ENCODE measurements at regions not wholly inside any gene's neighbourhood (a gene's known extent, or its start where the extent isn't known, plus 50 kb on each side); places are given as distances from the start of the nearest gene placed in this dataset.
A peak's percentile ranks its signal among the peaks of the same experiment; 100 is the strongest.
"Not testable (repeated sequence)": the region's sequence is repeated elsewhere in the genome, so short reads cannot be mapped to it uniquely, and the experiment has no call there.

- no peak for DNase-seq (ENCODE audit: low read depth in 2 of 3, low spot score in 2 of 3)
Observed at GRCh38 chr6:111925296-111925695, 52.0 kb upstream of the FYN start.

GRCh38 chr6:111926731-111927302, 53.6 kb upstream of the FYN start:
- no peak for DNase-seq (ENCODE audit: low read depth in 2 of 3, low spot score in 2 of 3)

GRCh38 chr6:111927321-111927720, 54.1 kb upstream of the FYN start:
- no peak for DNase-seq (ENCODE audit: low read depth in 2 of 3, low spot score in 2 of 3)

GRCh38 chr6:111928139-111928538, 54.9 kb upstream of the FYN start:
- no peak for DNase-seq (ENCODE audit: low read depth in 2 of 3, low spot score in 2 of 3)

GRCh38 chr6:111934611-111935010, 61.4 kb upstream of the FYN start:
- DNase-seq (ENCODE audit: low read depth in 2 of 3, low spot score in 2 of 3) = not testable (repeated sequence)

GRCh38 chr6:111936718-111937117, 63.5 kb upstream of the FYN start:
- DNase-seq (ENCODE audit: low read depth in 2 of 3, low spot score in 2 of 3) = no peak

GRCh38 chr6:111938710-111939109, 65.5 kb upstream of the FYN start:
- DNase-seq (ENCODE audit: low read depth in 2 of 3, low spot score in 2 of 3) = no peak

- no peak for DNase-seq (ENCODE audit: low read depth in 2 of 3, low spot score in 2 of 3)
Observed at GRCh38 chr6:111939902-111940301, 66.7 kb upstream of the FYN start.

GRCh38 chr6:111940801-111941200, 67.5 kb upstream of the FYN start:
- no peak for DNase-seq (ENCODE audit: low read depth in 2 of 3, low spot score in 2 of 3)

- DNase-seq (ENCODE audit: low read depth in 2 of 3, low spot score in 2 of 3) = no peak
Observed at GRCh38 chr6:111941686-111942330, 68.6 kb upstream of the FYN start.

- DNase-seq (ENCODE audit: low read depth in 2 of 3, low spot score in 2 of 3) = no peak
Observed at GRCh38 chr6:111942561-111942960, 69.3 kb upstream of the FYN start.

GRCh38 chr6:111943266-111943665, 70.0 kb upstream of the FYN start:
- DNase-seq (ENCODE audit: low read depth in 2 of 3, low spot score in 2 of 3) = no peak

- no peak for DNase-seq (ENCODE audit: low read depth in 2 of 3, low spot score in 2 of 3)
Observed at GRCh38 chr6:111943726-111944125, 70.5 kb upstream of the FYN start.

- DNase-seq (ENCODE audit: low read depth in 2 of 3, low spot score in 2 of 3) = no peak
Observed at GRCh38 chr6:111944541-111944940, 71.3 kb upstream of the FYN start.

- DNase-seq (ENCODE audit: low read depth in 2 of 3, low spot score in 2 of 3) = no peak
Observed at GRCh38 chr6:111949546-111949945, 76.3 kb upstream of the FYN start.

GRCh38 chr6:111949984-111950383, 76.7 kb upstream of the FYN start:
- not testable (repeated sequence) for DNase-seq (ENCODE audit: low read depth in 2 of 3, low spot score in 2 of 3)

- no peak for DNase-seq (ENCODE audit: low read depth in 2 of 3, low spot score in 2 of 3)
Observed at GRCh38 chr6:111950661-111951496, 77.6 kb upstream of the FYN start.

- DNase-seq (ENCODE audit: low read depth in 2 of 3, low spot score in 2 of 3) = no peak
Observed at GRCh38 chr6:111951497-111952085, 78.3 kb upstream of the FYN start.

GRCh38 chr6:111952274-111952673, 79.0 kb upstream of the FYN start:
- no peak for DNase-seq (ENCODE audit: low read depth in 2 of 3, low spot score in 2 of 3)

- peak in 1 of 3 donors; percentile 33 for DNase-seq (ENCODE audit: low read depth in 2 of 3, low spot score in 2 of 3)
Observed at GRCh38 chr6:111952821-111953540, 79.7 kb upstream of the FYN start.

- no peak for DNase-seq (ENCODE audit: low read depth in 2 of 3, low spot score in 2 of 3)
Observed at GRCh38 chr6:111956098-111956497, 82.8 kb upstream of the FYN start.

Measured in hematopoietic multipotent progenitor cell (in vitro differentiated cells).